ENCODE measurements at regions not wholly inside any gene's neighbourhood (a gene's known extent, or its start where the extent isn't known, plus 50 kb on each side); places are given as distances from the start of the nearest gene placed in this dataset.

DNA sequence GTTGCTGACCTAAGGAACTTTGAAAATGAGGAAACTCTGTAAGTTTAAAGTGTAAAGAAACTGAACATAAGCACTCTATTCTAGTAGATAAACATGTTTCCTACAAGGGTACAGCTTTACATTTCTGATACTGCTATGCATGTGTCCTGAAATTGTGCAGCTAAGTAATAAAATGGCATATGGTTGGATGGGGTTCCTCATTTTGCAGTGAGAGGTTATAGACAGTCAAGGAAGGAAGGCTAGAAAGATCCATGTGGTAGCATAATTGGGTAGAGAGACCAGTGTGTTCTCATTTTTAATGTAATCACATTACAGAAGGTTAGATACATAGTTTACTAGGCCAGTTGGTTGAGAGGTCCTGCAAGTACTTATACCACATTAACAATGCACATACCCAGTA, 477.0 kb downstream of the TMEM121 start:
- TF ChIP-seq, protein P1, sequence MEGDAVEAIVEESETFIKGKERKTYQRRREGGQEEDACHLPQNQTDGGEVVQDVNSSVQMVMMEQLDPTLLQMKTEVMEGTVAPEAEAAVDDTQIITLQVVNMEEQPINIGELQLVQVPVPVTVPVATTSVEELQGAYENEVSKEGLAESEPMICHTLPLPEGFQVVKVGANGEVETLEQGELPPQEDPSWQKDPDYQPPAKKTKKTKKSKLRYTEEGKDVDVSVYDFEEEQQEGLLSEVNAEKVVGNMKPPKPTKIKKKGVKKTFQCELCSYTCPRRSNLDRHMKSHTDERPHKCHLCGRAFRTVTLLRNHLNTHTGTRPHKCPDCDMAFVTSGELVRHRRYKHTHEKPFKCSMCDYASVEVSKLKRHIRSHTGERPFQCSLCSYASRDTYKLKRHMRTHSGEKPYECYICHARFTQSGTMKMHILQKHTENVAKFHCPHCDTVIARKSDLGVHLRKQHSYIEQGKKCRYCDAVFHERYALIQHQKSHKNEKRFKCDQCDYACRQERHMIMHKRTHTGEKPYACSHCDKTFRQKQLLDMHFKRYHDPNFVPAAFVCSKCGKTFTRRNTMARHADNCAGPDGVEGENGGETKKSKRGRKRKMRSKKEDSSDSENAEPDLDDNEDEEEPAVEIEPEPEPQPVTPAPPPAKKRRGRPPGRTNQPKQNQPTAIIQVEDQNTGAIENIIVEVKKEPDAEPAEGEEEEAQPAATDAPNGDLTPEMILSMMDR (IDR thresholded peaks at IDR 0.05; ENCODE audit: extremely low read depth in 1 of 2, insufficient read depth in 1 of 2, low read depth in 1 of 2, low read length in 2 of 2) = no peak
- TF ChIP-seq MYC (IDR thresholded peaks at IDR 0.05; ENCODE audit: low read depth, low read length) (no peak), POLR2A (IDR thresholded peaks at IDR 0.05; ENCODE audit: low read depth, low read length) (no peak), EZH2 (IDR thresholded peaks at IDR 0.05; ENCODE audit: borderline replicate concordance, low read depth, low read length, severe bottlenecking) (no peak), POLR2AphosphoS5 (IDR thresholded peaks at IDR 0.05; ENCODE audit: insufficient read depth, low read depth, low read length) (no peak), JUN (IDR thresholded peaks at IDR 0.05; ENCODE audit: borderline replicate concordance, insufficient read depth, insufficient read length, low read depth) (no peak), FOS (IDR thresholded peaks at IDR 0.05; ENCODE audit: borderline replicate concordance, insufficient read depth, low read length) (no peak)
- TF ChIP-seq, protein P2, sequence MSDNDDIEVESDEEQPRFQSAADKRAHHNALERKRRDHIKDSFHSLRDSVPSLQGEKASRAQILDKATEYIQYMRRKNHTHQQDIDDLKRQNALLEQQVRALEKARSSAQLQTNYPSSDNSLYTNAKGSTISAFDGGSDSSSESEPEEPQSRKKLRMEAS (IDR thresholded peaks at IDR 0.05; ENCODE audit: insufficient read depth, insufficient read length) = no peak

All from endothelial cell of umbilical vein (primary cell).